GM12878 (cell line): ENCODE measurements at regions not wholly inside any gene's neighbourhood (a gene's known extent, or its start where the extent isn't known, plus 50 kb on each side); places are given as distances from the start of the nearest gene placed in this dataset.

Experiments
- ATAC-seq: fragments of 200-7000 bp; cut with Tn5 transposase; 3 replicates; pipeline ENCODE4 v1.9.1; 2020; ENCODE audit warnings: mild to moderate bottlenecking, moderate library complexity
- BruUV-seq: library from RNA; stranded (reverse); fragments of 400-500 nt; replicated peaks from 2 replicates; lab custom pipeline; 2021; lab: Mats Ljungman, UMichigan
- CTCF ChIA-PET: fragments of 300-600 bp; sonication (Branson Sonifier 250); formaldehyde crosslinking; extraction: SDS; loops from one replicate; lab custom pipeline; 2021; ENCODE audit warnings: inconsistent platforms; lab: Yijun Ruan, JAX
- POLR2A ChIA-PET: fragments of 350-600 bp; formaldehyde crosslinking; extraction: SDS; loops from one replicate; lab custom pipeline; 2021; ENCODE audit warnings: inconsistent platforms; lab: Charles Lee
- RAD21 ChIA-PET: fragments of 300-600 bp; sonication (Branson Sonifier 250); formaldehyde crosslinking; loops from one replicate; lab custom pipeline; 2023; ENCODE audit warnings: antibody characterized with exemption; ENCODE audit not compliant: unreplicated experiment; lab: Charles Lee
- SMC1A ChIA-PET: fragments of 300-600 bp; sonication (Branson Sonifier 250); formaldehyde crosslinking; loops from one replicate; lab custom pipeline; 2023; ENCODE audit not compliant: unreplicated experiment, uncharacterized antibody; lab: Charles Lee
- DNase-seq: peaks from one replicate; pipeline ENCODE4 v3.0.0-alpha.2; 2011; ENCODE audit warnings: low read depth, low spot score
- FAIRE-seq: peaks from 3 replicates; lab custom pipeline; 2011; peaks lifted over from hg19 to GRCh38; lab: Jason Lieb, UNC
- H2AFZ ChIP-seq: 2 replicates; pipeline ENCODE4 v1.6.0; 2011; ENCODE audit warnings: low read depth, low read length, control low read depth; ENCODE audit not compliant: control insufficient read depth
- H3K27ac ChIP-seq: 2 replicates; pipeline ENCODE4 v1.5.1; 2011; ENCODE audit warnings: control low read depth; ENCODE audit not compliant: control insufficient read depth, insufficient read depth
- H3K27me3 ChIP-seq, 2 experiments: replicated peaks in 1 of 2; 2 replicates each; pipeline versions ENCODE4 v1.6.0 to v1.6.1; 2011; ENCODE audit warnings: low read length in 1 of 2; ENCODE audit not compliant: control insufficient read depth in 2 of 2, insufficient read depth in 2 of 2
- H3K36me3 ChIP-seq, 2 experiments: 2 replicates each; pipeline ENCODE4 v1.5.1; 2011; ENCODE audit warnings: low read length in 1 of 2; ENCODE audit not compliant: control insufficient read depth in 2 of 2, insufficient read depth in 2 of 2
- H3K4me1 ChIP-seq: 2 replicates; pipeline ENCODE4 v1.6.1; 2011; ENCODE audit warnings: mild to moderate bottlenecking, low read length, moderate library complexity, mixed read lengths; ENCODE audit not compliant: control insufficient read depth, insufficient read depth
- H3K4me2 ChIP-seq: 2 replicates; pipeline ENCODE4 v1.6.0; 2011; ENCODE audit warnings: control low read depth; ENCODE audit not compliant: control insufficient read depth, insufficient read depth
- H3K4me3 ChIP-seq: fragments of 200-600 bp; sonication (generic); 2 replicates; pipeline ENCODE4 v1.5.1; 2016
- H3K79me2 ChIP-seq: 2 replicates; pipeline ENCODE4 v1.6.0; 2011; ENCODE audit warnings: low read length; ENCODE audit not compliant: control insufficient read depth, insufficient read depth
- H3K9ac ChIP-seq: 2 replicates; pipeline ENCODE4 v1.8.0; 2011; ENCODE audit warnings: low read length, control low read depth, mixed read lengths; ENCODE audit not compliant: control insufficient read depth, insufficient read depth
- H3K9me3 ChIP-seq: replicated peaks from 3 replicates; pipeline ENCODE4 v1.5.1; 2011; ENCODE audit warnings: mild to moderate bottlenecking, low read length; ENCODE audit not compliant: control insufficient read depth, insufficient read depth
- H4K20me1 ChIP-seq: 2 replicates; pipeline ENCODE4 v1.6.0; 2011; ENCODE audit not compliant: control insufficient read depth, insufficient read depth
- ATF2 ChIP-seq: IDR thresholded peaks from 2 replicates; pipeline ENCODE4 v1.6.1; 2012; ENCODE audit warnings: low read length, inconsistent platforms
- ESRRA ChIP-seq: IDR thresholded peaks from 2 replicates; pipeline ENCODE4 v1.6.1; 2012; ENCODE audit warnings: mild to moderate bottlenecking, low read length, improper control_type of control experiment
- ETV6 ChIP-seq, 2 experiments: fragments of 450-650 bp in 1 of 2; IDR thresholded peaks in 1 of 2; conservative IDR thresholded peaks in 1 of 2; 2 replicates each; pipeline ENCODE4 v1.6.1; 2014; ENCODE audit warnings: antibody characterized with exemption in 1 of 2, borderline replicate concordance in 1 of 2, low read depth in 1 of 2, mild to moderate bottlenecking in 1 of 2, moderate library complexity in 1 of 2
- NFIC ChIP-seq: IDR thresholded peaks from 2 replicates; pipeline ENCODE4 v1.6.1; 2012; ENCODE audit warnings: low read depth, mild to moderate bottlenecking, inconsistent platforms, low read length, moderate library complexity
- PKNOX1 ChIP-seq: fragments of 450-650 bp; IDR thresholded peaks from 2 replicates; pipeline ENCODE4 v1.6.1; 2016; ENCODE audit warnings: mild to moderate bottlenecking
- RAD51 ChIP-seq: fragments of 450-650 bp; IDR thresholded peaks from 2 replicates; pipeline ENCODE4 v1.6.1; 2016; ENCODE audit warnings: moderate library complexity, mild to moderate bottlenecking, inconsistent platforms
- RELB ChIP-seq: fragments of 450-650 bp; IDR thresholded peaks from 2 replicates; pipeline ENCODE4 v1.6.1; 2017; ENCODE audit warnings: low read depth, mild to moderate bottlenecking, moderate library complexity
- RUNX3 ChIP-seq: IDR thresholded peaks from 2 replicates; pipeline ENCODE4 v1.6.1; 2012; ENCODE audit warnings: low read length, inconsistent platforms
- SRF ChIP-seq, 2 experiments: IDR thresholded peaks; 2 replicates each; pipeline ENCODE4 v1.6.1; 2011; ENCODE audit warnings: low read depth in 2 of 2, low read length in 2 of 2, mild to moderate bottlenecking in 1 of 2, moderate library complexity in 1 of 2
- STAT1 ChIP-seq: fragments of 450-650 bp; conservative IDR thresholded peaks from 2 replicates; pipeline ENCODE4 v1.6.1; 2014; ENCODE audit warnings: antibody characterized with exemption, mild to moderate bottlenecking
- TCF3 ChIP-seq: IDR thresholded peaks from 2 replicates; pipeline ENCODE4 v1.6.1; 2012; ENCODE audit warnings: low read depth, mild to moderate bottlenecking, low read length, borderline replicate concordance; ENCODE audit not compliant: insufficient read depth
- ZNF384 ChIP-seq: IDR thresholded peaks from 2 replicates; pipeline ENCODE4 v1.6.1; 2012; ENCODE audit warnings: low read depth, mild to moderate bottlenecking, low read length, improper control_type of control experiment, borderline replicate concordance
- whole genome bisulfite sequencing: methylation state at CpG from one replicate; pipeline ENCODE4 v1.1.6; 2016; ENCODE audit warnings: low lambda C conversion rate; ENCODE audit not compliant: insufficient replicate concordance, insufficient coverage; ENCODE audit errors: missing lambda C conversion rate; 5-methylcytosine and 5-hydroxymethylcytosine counted together
- in situ Hi-C: fragments of 300-500 bp; cut with MboI; formaldehyde crosslinking; loops from 9 replicates; pipeline ENCODE4 v1.14.3; 2018; ENCODE audit warnings: mixed read lengths
- intact Hi-C: fragments of 100-400 bp; cut with micrococcal nuclease; formaldehyde crosslinking; loops from one replicate; pipeline ENCODE4 v1.14.2; 2022; ENCODE audit not compliant: unreplicated experiment

- Histone ChIP-seq H3K4me1 (no peaks in the 10 kb centered on the region), H3K9me3 (peaks cover 5% of the 10 kb centered on the region), H3K4me2 (no peak overlapping the region), H3K9ac (no peak overlapping the region), H3K4me3 (no peak overlapping the region), H3K27me3 (no peaks in the 10 kb centered on the region), H3K27ac (no peak overlapping the region), H3K36me3 (peaks cover 0 to 3% of the 10 kb centered on the region in 2 experiments; a peak in 1 of 4 replicates), H2AFZ (no peak overlapping the region), H4K20me1 (no peaks in the 10 kb centered on the region), H3K79me2 (no peaks in the 10 kb centered on the region)
- SMC1A ChIA-PET, result interaction anchor here (1.0 to 1.9 kb wide), 4 partner anchors 12 to 383 kb away, joined by 3 to 4 read pairs (median 3); no protein-coding TSS in a partner anchor
- TF ChIP-seq STAT1 (no peak), ETV6 (conservative IDR thresholded peaks at IDR 0.05 in 1 of 2, IDR thresholded peaks at IDR 0.05 in 1 of 2; ENCODE audit: borderline replicate concordance in 1 of 2, low read depth in 1 of 2) (no peak), RAD51 (no peak)
- BruUV-seq, result no TSS peak
- DNase-seq (no peak), FAIRE-seq (no peak), ATAC-seq (no peak)
- CTCF ChIA-PET, result no interaction called here
- intact Hi-C loops, result no loop called here
- 37% methylated on average over 4 of the region's 4 CpGs for WGBS
- RAD21 ChIA-PET, result interaction anchor here (1.0 to 1.6 kb wide), 2 partner anchors 8 to 43 kb away, joined by 3 to 7 read pairs; no protein-coding TSS in a partner anchor
- in situ Hi-C loops, result no loop called here
- POLR2A ChIA-PET, result no interaction called here
Observed at GRCh38 chr3:106213954-106214353, 345.1 kb upstream of the CBLB start.

- CTCF ChIA-PET, result interaction anchor here (1.0 kb wide), 2 partner anchors 51 to 368 kb away, joined by 3 read pairs; no protein-coding TSS in a partner anchor
- no peaks in the 10 kb centered on the region for H3K79me2 ChIP-seq
- H3K27me3 ChIP-seq, result no peaks in the 10 kb centered on the region
- no peak overlapping the region for H3K9ac ChIP-seq
- intact Hi-C loops, result no loop called here
- no peak overlapping the region for H2AFZ ChIP-seq
- no peaks in the 10 kb centered on the region for H4K20me1 ChIP-seq
- FAIRE-seq, result no peak
- RAD21 ChIA-PET, result interaction anchor here (1.0 to 1.6 kb wide), 2 partner anchors 8 to 43 kb away, joined by 3 to 7 read pairs; no protein-coding TSS in a partner anchor
- H3K36me3 ChIP-seq, result peaks cover 0 to 3% of the 10 kb centered on the region in 2 experiments; a peak in 1 of 4 replicates
- peaks cover 5% of the 10 kb centered on the region for H3K9me3 ChIP-seq
- no peak overlapping the region for H3K4me2 ChIP-seq
- 95% methylated on average over 4 of the region's 4 CpGs for WGBS
- BruUV-seq, result no TSS peak
- in situ Hi-C loops, result no loop called here
- H3K4me1 ChIP-seq, result no peaks in the 10 kb centered on the region
- H3K27ac ChIP-seq, result no peak overlapping the region
- SMC1A ChIA-PET, result interaction anchor here (0.6 to 1.9 kb wide), 9 partner anchors 8 to 565 kb away, joined by 3 to 5 read pairs (median 3); no protein-coding TSS in a partner anchor
- no peak overlapping the region for H3K4me3 ChIP-seq
- POLR2A ChIA-PET, result no interaction called here
- no peak for DNase-seq
- ATAC-seq, result no peak
- no peak for TF ChIP-seq RELB
- TF ChIP-seq ESRRA, result no peak
- no peak for TF ChIP-seq NFIC
- TF ChIP-seq PKNOX1, result no peak
- no peak for TF ChIP-seq ZNF384
- TF ChIP-seq SRF (IDR thresholded peaks at IDR 0.05; ENCODE audit: low read depth in 2 of 2, low read length in 2 of 2), result no peak
- TF ChIP-seq TCF3, result no peak
- no peak for TF ChIP-seq RUNX3
- no peak for TF ChIP-seq ATF2
Observed at GRCh38 chr3:106214641-106215040, 345.8 kb upstream of the CBLB start.
